ENCODE measurements at regions not wholly inside any gene's neighbourhood (a gene's known extent, or its start where the extent isn't known, plus 50 kb on each side); places are given as distances from the start of the nearest gene placed in this dataset.

DNA sequence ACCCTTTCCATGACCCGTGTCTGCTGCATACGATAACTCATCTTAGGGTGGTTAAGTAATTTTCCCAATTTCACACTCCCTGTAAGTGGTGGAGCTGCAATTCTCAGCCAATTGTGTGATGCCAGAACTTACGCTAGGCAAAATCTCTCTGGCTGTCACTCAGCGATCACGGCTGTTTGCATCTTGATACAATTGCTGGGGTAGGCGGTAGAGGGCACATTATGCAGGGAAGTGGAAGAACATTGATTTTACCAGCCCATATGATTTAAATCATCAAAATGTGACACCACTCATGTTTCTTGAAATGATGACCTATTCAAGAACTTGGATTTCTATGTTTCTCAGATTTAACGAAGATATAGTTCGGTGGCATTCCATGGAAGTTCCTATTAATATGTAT, 108.7 kb upstream of the ADARB2 start:
- no peak overlapping the region for H3K27ac ChIP-seq
- TF ChIP-seq, protein P1, sequence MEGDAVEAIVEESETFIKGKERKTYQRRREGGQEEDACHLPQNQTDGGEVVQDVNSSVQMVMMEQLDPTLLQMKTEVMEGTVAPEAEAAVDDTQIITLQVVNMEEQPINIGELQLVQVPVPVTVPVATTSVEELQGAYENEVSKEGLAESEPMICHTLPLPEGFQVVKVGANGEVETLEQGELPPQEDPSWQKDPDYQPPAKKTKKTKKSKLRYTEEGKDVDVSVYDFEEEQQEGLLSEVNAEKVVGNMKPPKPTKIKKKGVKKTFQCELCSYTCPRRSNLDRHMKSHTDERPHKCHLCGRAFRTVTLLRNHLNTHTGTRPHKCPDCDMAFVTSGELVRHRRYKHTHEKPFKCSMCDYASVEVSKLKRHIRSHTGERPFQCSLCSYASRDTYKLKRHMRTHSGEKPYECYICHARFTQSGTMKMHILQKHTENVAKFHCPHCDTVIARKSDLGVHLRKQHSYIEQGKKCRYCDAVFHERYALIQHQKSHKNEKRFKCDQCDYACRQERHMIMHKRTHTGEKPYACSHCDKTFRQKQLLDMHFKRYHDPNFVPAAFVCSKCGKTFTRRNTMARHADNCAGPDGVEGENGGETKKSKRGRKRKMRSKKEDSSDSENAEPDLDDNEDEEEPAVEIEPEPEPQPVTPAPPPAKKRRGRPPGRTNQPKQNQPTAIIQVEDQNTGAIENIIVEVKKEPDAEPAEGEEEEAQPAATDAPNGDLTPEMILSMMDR (conservative IDR thresholded peaks at IDR 0.05), result no peak; the same call in 1 of the 2 replicates
- no peak for TF ChIP-seq ZFX (IDR thresholded peaks at IDR 0.05)

DNA sequence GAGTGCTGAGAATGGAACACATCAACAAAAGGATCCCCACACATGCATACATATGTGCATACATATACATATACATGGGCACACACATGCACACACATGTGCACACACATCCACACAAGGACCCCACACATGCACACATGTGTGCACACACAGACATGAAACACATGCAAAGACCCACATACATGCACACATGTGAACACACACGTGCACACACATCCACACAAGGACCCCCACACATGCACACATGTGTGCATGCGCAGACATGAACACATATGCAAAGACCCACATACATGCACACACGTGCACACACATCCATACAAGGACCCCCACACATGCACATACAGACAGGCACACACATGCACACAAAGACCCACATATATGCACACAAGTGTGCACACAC, 104.4 kb upstream of the ADARB2 start:
- H3K27ac ChIP-seq, result no peak overlapping the region
- no peak for TF ChIP-seq ZFX (IDR thresholded peaks at IDR 0.05)
- TF ChIP-seq, protein P1 (conservative IDR thresholded peaks at IDR 0.05), result no peak

DNA sequence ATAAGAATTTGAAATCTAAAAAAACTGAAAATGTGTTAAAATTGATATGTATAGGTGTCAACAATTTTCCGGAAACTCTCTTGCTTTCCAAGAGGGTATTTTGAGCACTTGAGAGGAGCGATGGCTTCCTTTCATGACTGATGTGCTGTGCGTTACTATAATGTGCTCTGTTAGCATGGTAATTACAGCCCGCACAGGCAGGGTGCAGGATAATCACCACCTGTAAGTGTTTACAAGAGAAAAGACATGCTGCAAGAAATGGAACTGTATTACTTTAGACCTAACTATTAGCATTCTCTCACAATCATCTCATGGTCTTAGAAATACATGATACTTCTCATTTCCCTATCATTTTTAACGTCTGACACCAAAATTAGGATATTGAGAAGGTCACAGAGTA, 92.4 kb upstream of the ADARB2 start:
- TF ChIP-seq, protein P1 (conservative IDR thresholded peaks at IDR 0.05), result no peak
- no peak for TF ChIP-seq ZFX (IDR thresholded peaks at IDR 0.05)
- no peak overlapping the region for H3K27ac ChIP-seq

DNA sequence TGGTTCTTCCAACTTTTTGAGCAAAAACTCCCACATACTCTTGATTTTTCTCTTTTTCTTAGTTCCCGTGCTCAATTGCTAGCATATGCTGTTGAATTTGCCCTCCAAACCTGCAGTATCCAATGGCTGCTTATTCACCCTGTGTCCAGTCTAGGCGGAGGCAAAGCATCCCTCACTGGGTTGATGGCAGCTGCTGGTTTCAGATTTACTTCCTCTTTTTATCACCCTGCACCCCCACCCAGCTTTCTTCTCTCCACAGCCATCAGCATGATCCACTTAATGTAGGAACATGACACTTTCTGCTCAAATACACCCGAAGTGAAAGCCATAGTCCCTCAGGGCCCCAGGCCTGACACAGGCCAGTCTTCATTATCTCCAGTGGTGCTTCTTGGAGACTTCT, 87.6 kb upstream of the ADARB2 start:
- no peak for TF ChIP-seq ZFX (IDR thresholded peaks at IDR 0.05)
- TF ChIP-seq, protein P1 (conservative IDR thresholded peaks at IDR 0.05), result no peak
- H3K27ac ChIP-seq, result no peak overlapping the region

DNA sequence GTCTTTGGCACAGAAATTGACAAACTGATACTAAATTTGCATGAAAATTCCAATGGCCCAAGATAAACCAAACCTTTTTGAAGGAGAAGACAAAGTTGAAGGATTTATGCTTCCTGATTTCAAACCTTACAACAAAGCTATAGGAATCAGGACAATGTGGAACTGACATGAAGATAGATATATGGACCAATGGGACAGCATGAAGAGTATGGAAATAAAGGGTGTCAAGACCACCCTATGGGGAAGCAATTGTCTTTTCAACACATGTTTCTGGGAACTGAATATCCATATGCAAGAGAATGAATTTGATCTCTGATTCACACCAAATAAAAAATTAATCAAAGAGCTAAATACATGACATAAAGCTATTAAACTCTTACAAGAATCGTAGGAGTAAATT, 77.2 kb upstream of the ADARB2 start:
- TF ChIP-seq ZFX (IDR thresholded peaks at IDR 0.05), result no peak
- TF ChIP-seq, protein P1 (conservative IDR thresholded peaks at IDR 0.05), result no peak
- H3K27ac ChIP-seq, result no peak overlapping the region

DNA sequence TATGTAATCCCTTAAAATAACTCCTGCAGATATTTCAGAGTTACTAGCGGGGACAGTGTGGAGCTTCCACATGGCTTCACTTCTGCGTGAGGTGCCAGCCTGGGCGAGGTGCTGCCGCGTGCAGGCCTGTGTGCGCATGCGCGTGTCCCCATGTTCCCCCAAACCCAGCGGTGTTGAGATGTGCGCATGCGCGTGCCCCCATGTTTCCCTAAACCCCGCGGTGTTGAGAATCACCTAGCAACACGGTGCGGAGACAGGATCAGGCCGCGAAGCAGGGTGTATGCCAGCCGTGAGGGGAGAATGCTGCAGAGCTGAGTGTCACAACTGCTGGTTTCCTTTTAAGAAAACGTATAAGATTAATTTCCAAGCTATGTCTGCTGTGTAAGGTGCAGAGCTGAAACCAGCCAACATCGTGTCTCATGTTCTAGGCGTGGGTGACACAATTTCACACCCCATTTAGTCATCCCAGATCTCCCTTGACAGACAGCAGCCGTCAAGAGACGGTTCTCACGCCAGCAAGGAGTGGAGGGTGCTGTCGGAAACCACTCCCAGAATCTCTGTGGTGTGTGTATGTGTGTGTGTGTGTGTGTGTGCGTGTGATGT, 71.9 kb upstream of the ADARB2 start:
- no peak overlapping the region for H3K27ac ChIP-seq
- TF ChIP-seq, protein P1 (conservative IDR thresholded peaks at IDR 0.05), result no peak
- no peak for TF ChIP-seq ZFX (IDR thresholded peaks at IDR 0.05)

DNA sequence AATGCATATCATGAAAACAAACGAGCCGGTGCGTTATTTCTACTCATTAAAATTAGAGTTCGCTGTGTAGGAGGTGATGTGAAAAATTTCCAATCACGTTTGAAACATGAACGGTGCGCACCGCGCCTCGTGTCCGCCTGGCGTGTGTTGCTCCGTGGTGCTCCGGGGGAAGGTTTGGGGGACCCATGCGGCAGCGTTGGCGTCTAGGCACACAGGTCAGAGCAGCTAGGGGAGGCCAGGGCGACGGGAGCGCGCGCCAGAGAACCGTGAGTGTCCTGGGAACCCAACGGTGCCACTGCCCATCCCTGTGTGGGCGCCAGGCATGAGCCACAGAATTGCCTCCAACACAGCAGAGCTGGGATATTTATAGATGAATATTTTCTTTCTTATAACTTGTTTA, 70.6 kb upstream of the ADARB2 start:
- no peak overlapping the region for H3K27ac ChIP-seq
- TF ChIP-seq ZFX (IDR thresholded peaks at IDR 0.05), result no peak
- TF ChIP-seq, protein P1 (conservative IDR thresholded peaks at IDR 0.05), result no peak

Measured in C4-2B (cell line).